GM19468 (cell line): ENCODE measurements at regions not wholly inside any gene's neighbourhood (a gene's known extent, or its start where the extent isn't known, plus 50 kb on each side); places are given as distances from the start of the nearest gene placed in this dataset.
"Not testable (repeated sequence)": the region's sequence is repeated elsewhere in the genome, so short reads cannot be mapped to it uniquely, and the experiment has no call there.

ENCODE experiments used
- ATAC-seq: cut with Tn5 transposase; IDR thresholded peaks from one replicate; pipeline ENCODE4 v1.9.1; 2021; ENCODE audit warnings: mild to moderate bottlenecking, moderate library complexity, moderate number of reproducible peaks; ENCODE audit not compliant: unreplicated experiment; ENCODE audit errors: extremely low read depth

DNA sequence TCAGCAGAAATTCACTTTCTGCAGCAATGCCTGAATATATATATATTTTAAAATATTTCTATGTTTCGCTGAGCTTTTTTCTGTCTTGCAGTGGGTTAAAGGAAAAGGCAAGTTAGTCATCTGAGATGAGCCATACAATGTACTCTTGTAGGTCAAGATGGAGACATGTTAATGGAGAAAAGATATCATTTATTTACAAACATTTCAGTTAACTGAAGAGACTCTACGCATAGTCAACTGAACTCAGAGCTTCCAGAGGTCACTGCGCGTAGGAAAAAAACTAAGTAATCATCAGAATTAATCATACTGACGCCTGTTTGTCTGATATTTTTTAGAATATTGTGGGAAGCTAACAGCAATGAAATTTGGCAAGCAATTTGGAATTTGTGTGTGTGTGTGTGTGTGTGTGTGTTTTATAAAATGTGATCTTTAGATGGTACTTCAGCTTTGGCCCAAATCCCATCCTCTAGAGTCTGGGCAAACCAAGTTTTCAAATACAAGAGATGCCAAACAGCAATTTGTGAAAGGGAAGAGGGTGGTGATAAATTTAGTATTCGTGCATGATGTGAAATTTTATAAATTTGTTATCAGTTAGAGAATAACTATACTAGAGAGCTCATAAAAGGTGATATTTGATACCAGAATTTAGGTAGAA, 193.9 kb upstream of the AGR3 start:
- ATAC-seq: no peak

DNA sequence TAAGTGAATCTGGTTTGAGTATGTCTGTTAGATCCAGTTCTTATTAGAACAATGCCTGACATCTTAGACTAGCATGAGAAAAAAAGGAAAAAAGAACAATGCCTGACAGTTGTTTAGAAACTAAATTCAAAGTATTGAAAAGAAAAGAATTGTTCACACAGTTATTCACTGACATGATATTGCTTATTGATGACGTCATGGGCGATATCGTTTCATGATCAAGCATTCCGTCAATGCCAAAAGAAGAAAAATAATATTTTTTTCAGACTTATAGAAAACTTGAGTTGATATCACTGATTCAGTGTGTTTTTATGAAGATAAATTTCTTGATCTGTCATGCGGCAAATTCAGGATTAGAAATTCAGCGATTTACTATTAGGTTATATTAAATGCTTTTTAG, 196.5 kb upstream of the AGR3 start:
- ATAC-seq: no peak

DNA sequence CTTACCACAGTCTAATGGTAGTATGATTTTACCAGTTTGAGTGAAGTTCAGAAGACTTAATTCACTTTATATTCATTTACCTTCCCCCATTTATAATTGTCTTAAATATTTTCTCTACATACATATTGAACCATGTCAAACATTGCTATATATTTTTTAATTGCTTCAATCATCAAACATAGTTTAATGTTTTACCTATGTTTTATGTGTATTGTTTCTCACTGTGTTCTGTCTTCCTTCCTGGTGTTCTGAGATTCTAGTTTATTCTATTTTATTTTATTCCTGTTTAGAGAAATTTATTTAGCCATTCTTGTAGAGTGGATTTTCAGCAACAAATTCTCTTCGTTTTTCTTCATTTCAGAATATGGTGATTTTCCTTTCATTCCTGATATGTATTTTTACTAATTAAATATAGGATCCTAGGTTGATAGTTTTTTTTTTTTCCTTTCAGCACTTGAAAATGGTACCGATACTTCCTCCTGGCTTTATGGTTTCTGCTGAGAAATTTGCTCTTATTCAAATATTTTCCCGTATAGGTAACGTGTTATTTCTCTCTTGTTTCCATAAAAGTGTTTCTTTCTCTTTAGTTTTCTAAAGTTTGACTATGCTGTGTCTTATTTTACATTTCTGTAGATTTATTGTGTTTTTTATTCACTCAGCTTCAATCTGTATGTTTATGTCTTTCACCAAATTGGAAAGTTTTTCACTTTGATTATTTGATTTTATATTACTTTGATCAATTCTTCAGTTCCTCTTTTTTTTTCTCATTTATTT, 201.8 kb upstream of the AGR3 start:
- no peak for ATAC-seq

DNA sequence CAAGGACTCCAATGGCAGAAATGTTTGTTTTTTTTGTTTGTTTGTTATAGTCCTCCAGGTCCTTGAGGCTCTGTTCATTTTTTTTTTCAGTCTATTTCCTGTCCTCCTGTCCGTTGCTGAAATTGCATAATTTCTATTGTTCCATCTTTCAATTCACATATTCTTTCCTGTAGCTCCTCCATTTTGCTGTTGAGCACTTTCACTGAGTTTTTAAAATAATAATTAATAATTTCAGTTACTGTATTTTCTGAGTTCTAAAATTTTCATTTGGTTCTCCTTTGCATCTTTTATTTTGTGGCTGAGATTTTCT, 202.3 kb upstream of the AGR3 start:
- ATAC-seq: no peak

DNA sequence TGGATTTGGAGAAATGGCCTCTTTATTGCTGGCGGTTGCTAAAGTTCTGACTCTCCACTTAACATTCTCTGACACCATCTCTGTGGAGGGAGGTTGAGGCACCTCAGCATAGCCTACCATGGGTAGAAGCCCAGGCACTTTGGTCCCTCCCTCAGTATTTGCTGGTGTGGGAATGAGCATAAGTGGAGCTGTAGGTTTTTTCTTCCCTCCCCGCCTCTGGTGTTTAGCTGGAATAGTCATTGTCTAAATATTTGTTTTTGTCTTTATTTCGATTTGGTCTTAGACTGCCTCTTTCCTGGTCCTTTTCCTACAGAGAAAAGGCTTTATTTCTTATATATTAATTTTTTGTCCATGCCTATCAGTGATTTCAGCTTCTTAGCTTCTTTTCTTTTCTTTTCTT, 203.4 kb upstream of the AGR3 start:
- no peak for ATAC-seq

DNA sequence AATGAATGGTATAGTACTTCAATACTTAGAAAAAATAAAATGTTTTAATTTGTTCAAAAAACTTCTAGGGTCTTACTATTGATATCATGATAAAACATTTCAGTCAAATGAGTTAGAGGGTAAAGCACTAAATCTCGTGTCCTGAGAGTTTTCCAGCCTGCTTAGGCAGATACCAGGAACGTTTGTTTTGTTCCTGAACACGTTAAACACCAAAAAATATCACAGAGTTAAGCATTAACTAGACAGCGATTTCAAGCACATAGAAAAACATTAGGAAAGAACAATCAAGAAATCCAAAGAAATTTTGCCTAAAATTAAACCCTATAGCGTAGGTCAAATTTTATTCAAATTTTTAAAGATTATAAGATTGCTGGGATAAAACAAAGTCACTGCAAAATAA, 204.6 kb upstream of the AGR3 start:
- no peak for ATAC-seq

DNA sequence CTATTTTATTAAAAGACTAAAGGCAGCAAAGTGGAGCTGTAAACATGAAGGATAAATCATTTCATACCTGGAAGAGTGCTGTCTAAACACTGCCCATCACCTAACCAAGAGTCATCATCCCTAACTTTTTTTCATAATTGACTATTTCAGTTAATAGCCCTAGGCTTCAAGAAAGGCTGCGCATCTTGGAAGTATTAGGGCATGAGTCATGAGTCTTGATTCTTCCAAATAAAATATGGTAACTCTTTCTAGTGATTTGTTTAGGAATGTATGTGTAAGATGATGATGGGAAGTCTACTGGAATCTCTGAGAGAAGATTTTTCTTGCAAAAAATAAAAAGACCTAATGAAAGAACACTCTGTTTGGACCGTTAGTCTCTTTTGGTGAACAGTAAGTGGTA, 207.7 kb upstream of the AHR start:
- ATAC-seq: no peak

DNA sequence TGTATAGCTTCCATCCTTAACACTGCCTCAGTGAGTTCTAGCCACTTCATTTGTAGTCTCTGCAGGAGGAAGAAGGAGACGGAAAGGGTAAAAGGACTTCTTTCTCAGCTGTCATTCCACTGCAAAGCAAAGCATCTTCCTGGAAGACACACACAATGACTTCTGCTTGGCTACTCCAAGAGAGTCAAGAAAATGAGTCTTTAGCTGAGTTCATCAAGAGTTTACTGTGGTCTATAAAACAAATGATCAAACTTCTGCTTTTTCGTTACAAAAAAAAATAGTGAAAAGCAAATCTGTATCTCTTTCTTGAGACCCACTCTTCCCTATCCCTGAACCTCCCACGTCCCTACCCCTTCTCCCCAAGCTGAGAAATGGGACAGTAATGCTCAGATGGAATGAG, 205.0 kb upstream of the AHR start:
- no peak for ATAC-seq

DNA sequence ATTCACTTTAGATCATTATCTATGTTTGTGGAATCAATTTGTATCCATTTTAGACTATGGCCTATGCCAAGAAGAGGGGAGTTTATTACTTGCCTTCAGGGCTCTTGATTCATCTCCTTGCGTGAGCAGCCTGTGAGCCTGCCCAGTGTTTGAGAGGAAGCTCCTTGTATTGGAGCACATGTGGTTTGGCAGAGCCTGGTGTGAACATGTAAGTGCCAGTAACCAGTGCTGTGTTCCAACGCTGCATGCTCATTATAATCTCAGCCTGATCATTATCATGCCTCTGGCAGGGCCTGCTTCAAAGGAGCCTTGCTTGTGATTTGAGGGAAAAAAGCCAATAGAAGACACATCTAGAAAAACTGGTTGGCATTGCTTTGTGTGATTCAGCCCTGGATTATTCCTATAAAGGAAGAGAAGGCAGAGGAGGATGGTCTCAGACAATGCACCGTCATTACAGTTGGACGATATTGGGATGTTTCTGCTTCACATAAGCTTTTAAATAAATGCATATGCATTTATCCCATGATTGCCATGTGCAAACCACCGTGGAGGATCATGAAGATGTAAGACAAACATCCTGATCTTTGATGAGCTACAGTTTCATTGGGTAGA, 203.4 kb upstream of the AHR start:
- ATAC-seq: no peak

DNA sequence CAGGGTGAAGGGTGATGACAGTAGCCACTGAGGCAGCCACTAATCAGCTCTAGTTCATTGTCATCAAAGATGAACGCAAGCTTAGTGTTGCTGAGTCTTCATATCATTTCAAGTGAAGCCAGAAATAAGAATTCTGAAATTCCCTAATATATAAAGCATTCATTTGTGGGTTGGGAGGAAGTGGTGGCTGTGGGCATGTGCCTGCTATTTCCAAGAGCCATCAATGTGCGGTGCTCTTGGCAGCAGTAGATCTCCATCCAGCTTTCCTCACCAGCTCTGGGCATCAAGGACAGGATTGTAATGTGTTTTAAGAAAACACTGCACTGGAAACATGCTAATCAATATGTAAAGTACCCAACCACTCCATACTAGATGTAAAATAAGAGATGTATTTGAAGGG, 202.5 kb upstream of the AHR start:
- ATAC-seq: no peak

DNA sequence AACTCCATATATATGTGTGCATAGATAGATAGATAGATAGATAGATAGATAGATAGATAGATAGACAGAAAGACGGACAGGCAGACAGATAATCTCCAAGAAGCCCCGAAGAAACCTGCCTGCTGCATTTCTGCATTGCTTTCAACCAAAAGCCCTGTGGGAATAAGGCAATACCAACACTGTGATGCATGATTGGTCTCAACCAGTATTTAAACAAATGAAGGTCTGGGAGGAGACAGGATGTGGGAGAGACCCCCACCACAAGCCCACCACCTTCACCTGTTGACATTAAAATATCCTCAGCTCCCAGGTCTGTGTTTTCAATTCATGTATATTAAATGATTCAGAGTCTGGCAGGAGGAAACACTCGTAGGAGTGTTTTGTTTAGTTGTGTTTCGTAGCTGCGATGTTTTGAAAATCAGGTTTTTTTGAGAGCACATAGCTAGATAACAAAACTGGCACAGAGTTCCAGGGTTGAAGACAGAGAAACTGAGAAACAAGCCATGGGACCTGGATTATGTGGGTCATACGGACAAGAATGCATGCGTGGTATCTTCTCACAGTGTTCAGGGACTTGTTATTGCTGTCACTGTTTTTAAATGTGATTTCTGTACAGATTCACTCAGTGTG, 200.7 kb upstream of the AHR start:
- no peak for ATAC-seq

DNA sequence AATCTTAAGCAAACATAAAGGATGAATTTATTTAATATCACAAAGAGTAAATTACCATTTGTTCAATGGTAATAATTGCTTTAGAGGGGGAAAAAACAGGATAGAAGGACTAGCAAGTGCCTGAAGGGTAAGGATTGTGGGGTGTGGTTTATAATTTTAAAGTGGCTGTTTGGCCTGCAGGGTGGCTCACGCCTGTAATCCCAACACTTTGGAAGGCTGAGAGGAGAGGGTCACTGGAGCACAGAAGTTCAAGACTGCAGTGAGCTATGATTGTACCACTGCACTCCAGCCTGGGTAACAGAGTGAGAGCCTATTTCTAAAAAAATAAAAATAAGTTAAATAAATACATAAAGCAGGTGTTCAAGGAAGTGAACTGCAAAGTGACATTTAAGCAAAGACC, 199.9 kb upstream of the AHR start:
- ATAC-seq: no peak

DNA sequence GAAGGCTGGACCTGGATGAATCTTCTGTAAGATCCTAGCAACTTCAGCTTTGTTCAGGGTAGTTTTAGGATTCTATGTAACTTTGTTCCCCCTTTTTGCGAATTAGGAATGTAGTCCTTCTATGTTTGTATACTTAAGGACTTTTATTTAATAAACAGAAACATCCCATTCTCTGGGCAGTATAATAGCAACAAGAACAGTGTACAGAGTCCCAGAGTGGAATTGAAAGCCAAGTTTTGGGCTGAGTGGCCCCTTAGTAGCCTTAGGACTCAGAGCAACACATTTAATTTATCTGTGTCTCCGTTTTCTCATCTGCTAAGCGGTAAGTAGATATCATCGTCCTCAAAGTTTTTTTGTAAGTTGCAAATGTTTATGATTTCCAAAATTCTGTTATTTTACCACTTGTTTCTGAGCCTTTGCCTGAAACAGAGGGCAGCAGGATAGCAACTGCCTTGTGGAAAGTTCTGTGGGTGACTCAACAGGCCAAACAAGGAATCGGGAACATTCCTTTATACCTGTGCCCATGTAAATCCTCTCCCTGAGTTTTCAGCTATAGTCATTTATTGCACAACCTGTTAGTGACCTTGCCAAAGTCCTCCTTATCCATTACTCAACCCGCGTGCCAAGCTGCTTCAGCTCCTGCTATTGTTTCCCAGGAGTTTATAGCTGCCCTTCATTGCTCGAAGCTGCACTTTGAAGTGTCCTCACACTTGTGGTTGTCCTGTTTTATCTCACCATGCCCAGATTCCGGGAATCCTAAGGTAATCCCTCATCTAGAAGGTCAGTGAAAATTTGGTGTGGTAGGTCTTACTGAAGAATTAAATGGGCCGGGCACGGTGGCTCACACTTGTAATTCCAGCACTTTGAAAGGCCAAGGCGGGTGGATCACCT, 199.1 kb upstream of the AHR start:
- no peak for ATAC-seq

DNA sequence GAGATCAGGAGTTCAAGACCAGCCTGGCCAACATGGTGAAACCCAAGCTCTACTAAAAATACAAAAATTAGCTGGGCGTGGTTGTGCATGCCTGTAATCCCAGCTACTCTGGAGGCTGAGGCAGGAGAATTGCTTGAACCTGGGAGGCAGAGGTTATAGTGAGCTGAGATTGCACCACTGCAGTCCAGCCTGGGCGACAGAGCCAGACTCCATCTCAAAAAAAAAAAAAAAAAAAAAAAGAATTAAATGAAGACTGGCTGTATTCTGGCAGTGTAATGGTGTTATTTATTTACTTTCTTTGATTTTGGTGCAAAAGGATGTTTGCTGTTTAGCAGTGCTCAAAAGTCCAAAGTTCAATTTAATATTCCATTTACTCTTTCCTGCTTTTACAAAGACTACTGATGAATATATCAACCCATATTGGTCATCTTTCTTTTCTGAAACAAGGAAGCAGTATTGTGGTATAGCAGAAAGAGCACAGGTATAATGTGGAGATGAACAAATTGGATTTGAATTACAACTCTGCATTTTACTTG, 198.4 kb upstream of the AHR start:
- not testable (repeated sequence) for ATAC-seq

DNA sequence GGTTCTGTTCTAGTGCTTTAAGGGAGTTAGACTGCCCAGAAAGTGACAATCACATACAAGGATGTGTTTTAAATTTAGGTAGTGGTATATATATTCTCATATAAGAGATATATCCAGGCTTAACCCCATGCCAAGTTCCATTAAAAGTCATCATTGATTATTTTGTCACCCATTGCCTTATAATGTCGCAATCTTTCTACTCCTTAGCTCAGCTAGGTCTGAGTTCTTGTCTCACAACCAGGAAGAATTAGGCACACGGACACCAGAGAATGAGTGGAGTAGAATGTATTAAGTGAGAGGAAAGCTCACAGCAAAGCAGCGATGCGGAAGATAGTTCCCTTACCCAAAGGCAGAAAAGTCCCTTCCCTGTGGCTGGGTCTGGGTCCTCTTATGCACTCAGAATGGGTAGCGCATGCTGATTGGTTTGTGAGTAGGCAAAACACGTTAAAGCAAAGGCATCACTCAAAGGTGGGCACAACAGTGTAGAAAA, 197.2 kb upstream of the AHR start:
- ATAC-seq: no peak

DNA sequence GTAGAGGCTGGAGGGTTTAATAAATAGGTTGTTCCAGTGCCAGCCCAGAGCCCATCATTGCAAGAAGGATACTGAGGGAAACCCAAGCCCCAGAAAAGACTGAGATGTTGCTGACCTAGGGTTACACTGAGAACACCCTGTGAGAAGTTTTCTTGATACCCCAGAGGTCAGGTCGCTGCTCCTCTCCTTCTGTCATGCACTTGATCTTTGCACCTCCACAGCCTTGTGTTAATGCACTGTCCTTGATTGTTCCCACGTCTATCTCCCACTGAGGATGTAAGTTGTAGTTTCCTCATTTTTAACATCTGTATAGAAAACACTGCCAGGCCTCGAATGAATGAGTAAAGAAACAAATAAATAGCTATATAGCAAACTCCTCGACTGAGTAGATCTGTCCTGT, 195.3 kb upstream of the AHR start:
- no peak for ATAC-seq

DNA sequence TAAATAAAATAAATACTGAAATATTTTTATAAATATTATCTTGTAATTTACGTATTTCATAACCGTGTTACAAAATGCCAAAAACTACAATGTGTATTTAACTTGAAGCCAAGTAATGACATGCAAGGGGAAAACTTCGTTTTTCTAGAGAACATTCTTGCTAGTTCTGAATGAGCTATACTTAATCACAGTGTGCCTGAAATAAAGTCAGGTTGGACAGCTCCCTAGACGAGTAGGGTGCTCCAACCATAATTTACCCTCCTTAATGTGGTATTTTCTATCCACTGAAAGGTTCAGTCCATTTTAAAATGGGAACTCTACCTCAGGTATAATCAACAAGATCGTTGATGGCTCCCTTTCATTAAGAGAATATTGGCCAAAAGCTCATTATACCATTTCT, 194.5 kb upstream of the AHR start:
- no peak for ATAC-seq

DNA sequence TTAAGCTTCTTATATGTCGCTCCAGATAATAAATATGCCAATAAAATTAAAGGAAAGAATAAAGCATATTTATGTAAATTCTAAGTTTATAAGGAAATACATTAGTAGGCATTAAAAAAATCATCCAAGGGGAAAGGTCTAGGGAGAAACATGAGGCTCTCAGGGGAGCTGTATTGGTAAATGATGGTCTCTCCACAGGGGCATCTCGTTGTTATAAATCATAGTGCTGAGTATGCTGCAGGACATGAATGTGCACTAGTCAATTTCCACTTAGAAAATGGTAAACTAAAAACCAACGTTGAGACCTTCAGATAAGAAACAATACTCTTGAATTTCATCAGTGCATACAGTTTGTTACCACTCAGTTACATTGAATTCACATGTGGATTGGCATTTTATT, 194.0 kb upstream of the AHR start:
- ATAC-seq: no peak

DNA sequence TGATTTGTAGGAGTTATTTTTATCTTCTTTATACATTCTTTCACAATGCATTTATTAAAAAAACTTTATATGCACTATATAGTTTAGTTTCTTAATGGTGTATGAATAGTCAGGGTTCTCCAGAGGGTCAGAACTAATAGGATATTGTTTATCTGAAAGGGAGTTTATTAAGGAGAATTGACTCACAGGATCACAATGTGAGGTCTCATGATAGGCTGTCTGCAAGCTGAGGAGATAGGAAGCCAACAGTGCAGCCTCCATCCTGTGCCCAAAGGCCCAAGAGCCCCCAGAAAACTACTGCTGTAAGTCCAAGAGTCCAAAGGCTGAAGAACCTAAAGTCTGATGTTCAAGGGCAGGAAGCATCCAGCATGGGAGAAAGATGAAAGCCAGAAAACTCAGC, 192.8 kb upstream of the AHR start:
- no peak for ATAC-seq

DNA sequence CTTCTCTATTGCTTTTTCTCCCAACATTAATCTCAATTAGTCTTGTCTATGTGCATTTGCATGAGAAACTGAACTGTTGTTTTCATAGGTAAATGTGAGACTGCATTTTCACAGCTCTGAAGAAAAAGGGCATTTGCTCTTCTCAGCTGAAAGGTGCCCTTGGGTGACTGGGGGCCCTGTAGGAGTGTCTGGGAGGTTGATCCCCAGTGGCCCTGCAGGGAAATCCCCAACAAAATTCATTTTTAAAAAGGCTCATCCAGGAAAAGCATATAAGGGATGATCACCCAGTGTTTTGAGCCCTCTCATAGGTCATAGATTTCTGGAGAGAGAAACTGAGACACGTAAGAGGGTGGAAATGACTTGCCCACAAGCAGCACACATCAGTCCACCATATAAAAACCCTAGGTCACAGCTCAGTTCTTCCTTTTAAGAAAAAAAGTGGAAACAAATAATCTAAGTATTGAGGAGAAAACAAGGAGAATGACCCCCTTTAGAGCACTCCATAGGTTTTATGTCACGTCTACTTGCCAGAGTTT, 190.3 kb upstream of the AHR start:
- ATAC-seq: no peak
